HCT116 (cell line): ENCODE measurements at regions not wholly inside any gene's neighbourhood (a gene's known extent, or its start where the extent isn't known, plus 50 kb on each side); places are given as distances from the start of the nearest gene placed in this dataset.

Source experiments
- ATAC-seq: fragments of 200-7000 bp; cut with Tn5 transposase; 2 replicates; pipeline ENCODE4 v1.9.1; 2020; ENCODE audit warnings: mild to moderate bottlenecking, moderate library complexity
- BruUV-seq: library from RNA; stranded (reverse); fragments of 400-500 nt; replicated peaks from 2 replicates; lab custom pipeline; 2021; lab: Mats Ljungman, UMichigan
- CTCF ChIA-PET: fragments of 300-600 bp; sonication (Branson Sonifier 250); formaldehyde crosslinking; loops from one replicate; lab custom pipeline; 2021; ENCODE audit warnings: antibody characterized with exemption; lab: Charles Lee
- POLR2A ChIA-PET: fragments of 300-600, 350-600 bp; sonication (Branson Sonifier 250); formaldehyde crosslinking; loops from one replicate; lab custom pipeline; 2021; ENCODE audit warnings: antibody characterized with exemption; lab: Charles Lee
- RAD21 ChIA-PET, 2 experiments: fragments of 300-600 bp; sonication (Branson Sonifier 250); formaldehyde crosslinking; loops; one replicate each; lab custom pipeline; 2023; ENCODE audit warnings: low total read pairs in 2 of 2; ENCODE audit not compliant: uncharacterized antibody in 2 of 2, unreplicated experiment in 2 of 2, low non-redundant PET in 1 of 2; lab: Charles Lee
- DNase-seq: peaks from one replicate; pipeline ENCODE4 v3.0.0-alpha.2; 2010; ENCODE audit warnings: low read depth, low spot score
- H2AFZ ChIP-seq: fragments of 200-600 bp; shearing (Covaris generic), sonication (generic); 2 replicates; pipeline ENCODE4 v1.6.1; 2017; ENCODE audit warnings: low read depth, mixed run types, mixed read lengths, antibody characterized with exemption, low read length; ENCODE audit not compliant: poor library complexity, severe bottlenecking
- H3K27ac ChIP-seq: 2 replicates; pipeline ENCODE4 v1.5.1; 2012; ENCODE audit warnings: low read depth, low read length
- H3K27me3 ChIP-seq: fragments of 200-600 bp; sonication (generic); 2 replicates; pipeline ENCODE4 v1.6.1; 2016; ENCODE audit warnings: mixed run types, low read length, mixed read lengths; ENCODE audit not compliant: insufficient read depth
- H3K36me3 ChIP-seq, 2 experiments: fragments of 200-500 bp in 1 of 2; fragments of 200-600 bp in 1 of 2; sonication (Bioruptor generic) in 1 of 2; sonication (generic) in 1 of 2; 2 replicates each; pipeline versions ENCODE4 v1.5.1 to v1.6.1; 2014 to 2016; ENCODE audit warnings: low read length in 2 of 2, inconsistent platforms in 1 of 2, mixed read lengths in 1 of 2, mixed run types in 1 of 2; ENCODE audit not compliant: insufficient read depth in 2 of 2, control insufficient read depth in 1 of 2
- H3K4me1 ChIP-seq, 2 experiments: fragments of 200-600 bp in 1 of 2; sonication (generic) in 1 of 2; 2 replicates each; pipeline versions ENCODE4 v1.5.1 to v1.6.1; 2012 to 2017; ENCODE audit warnings: low read length in 2 of 2, inconsistent platforms in 1 of 2, mild to moderate bottlenecking in 1 of 2, mixed read lengths in 1 of 2, mixed run types in 1 of 2, moderate library complexity in 1 of 2; ENCODE audit not compliant: insufficient read depth in 2 of 2, control insufficient read depth in 1 of 2
- H3K4me2 ChIP-seq: fragments of 200-600 bp; sonication (generic); 2 replicates; pipeline ENCODE4 v1.6.1; 2017; ENCODE audit warnings: mixed run types, low read length, mixed read lengths
- H3K4me3 ChIP-seq, 2 experiments: fragments of 200-600 bp in 1 of 2; sonication (generic) in 1 of 2; replicated peaks in 1 of 2; 2 replicates each; pipeline ENCODE4 v1.5.1; 2011 to 2016; ENCODE audit warnings: low read length in 2 of 2, control low read depth in 1 of 2, low read depth in 1 of 2, mild to moderate bottlenecking in 1 of 2, mixed read lengths in 1 of 2, mixed run types in 1 of 2
- H3K79me2 ChIP-seq: fragments of 200-600 bp; sonication (generic); 2 replicates; pipeline ENCODE4 v1.6.1; 2017; ENCODE audit warnings: mild to moderate bottlenecking, mixed run types, low read length, moderate library complexity, mixed read lengths; ENCODE audit not compliant: insufficient read depth
- H3K9ac ChIP-seq: fragments of 200-600 bp; sonication (generic); 2 replicates; pipeline ENCODE4 v1.6.1; 2016; ENCODE audit warnings: low read length, mixed read lengths
- H3K9me2 ChIP-seq: fragments of 200-600 bp; sonication (generic), shearing (Covaris generic); 2 replicates; pipeline ENCODE4 v1.6.1; 2017; ENCODE audit warnings: mixed run types, mild to moderate bottlenecking, moderate library complexity; ENCODE audit not compliant: insufficient read depth
- H3K9me3 ChIP-seq, 2 experiments: fragments of 200-500 bp in 1 of 2; fragments of 200-600 bp in 1 of 2; sonication (Bioruptor generic) in 1 of 2; sonication (generic) in 1 of 2; 2 replicates each; pipeline ENCODE4 v1.6.1; 2014 to 2017; ENCODE audit warnings: low read length in 2 of 2, mixed read lengths in 2 of 2, inconsistent platforms in 1 of 2, low read depth in 1 of 2, mild to moderate bottlenecking in 1 of 2, mixed run types in 1 of 2, moderate library complexity in 1 of 2; ENCODE audit not compliant: control insufficient read depth in 1 of 2, insufficient read depth in 1 of 2
- H4K20me1 ChIP-seq: fragments of 200-600 bp; sonication (generic), shearing (Covaris generic); 2 replicates; pipeline ENCODE4 v1.6.1; 2017; ENCODE audit warnings: mixed run types, mild to moderate bottlenecking, moderate library complexity; ENCODE audit not compliant: insufficient read depth
- CEBPB ChIP-seq: IDR thresholded peaks from 2 replicates; pipeline ENCODE4 v1.6.1; 2012; ENCODE audit warnings: low read depth
- POLR2AphosphoS5 ChIP-seq: IDR thresholded peaks from 2 replicates; pipeline ENCODE4 v1.6.1; 2011; ENCODE audit warnings: mild to moderate bottlenecking, low read depth, low read length, moderate library complexity
- intact Hi-C: fragments of 100-400 bp; cut with micrococcal nuclease; formaldehyde crosslinking; loops from 2 replicates; pipeline ENCODE4 v1.10.0; 2022
- TF ChIP-seq, protein P1 (sequence below): IDR thresholded peaks from 2 replicates; pipeline ENCODE4 v1.6.1; 2011; ENCODE audit warnings: mild to moderate bottlenecking, low read length, moderate library complexity; ENCODE audit not compliant: insufficient replicate concordance; ENCODE audit errors: extremely low read depth
- TF ChIP-seq, protein P2 (sequence below): IDR thresholded peaks from 2 replicates; pipeline ENCODE4 v1.6.1; 2012; ENCODE audit warnings: low read depth

DNA sequence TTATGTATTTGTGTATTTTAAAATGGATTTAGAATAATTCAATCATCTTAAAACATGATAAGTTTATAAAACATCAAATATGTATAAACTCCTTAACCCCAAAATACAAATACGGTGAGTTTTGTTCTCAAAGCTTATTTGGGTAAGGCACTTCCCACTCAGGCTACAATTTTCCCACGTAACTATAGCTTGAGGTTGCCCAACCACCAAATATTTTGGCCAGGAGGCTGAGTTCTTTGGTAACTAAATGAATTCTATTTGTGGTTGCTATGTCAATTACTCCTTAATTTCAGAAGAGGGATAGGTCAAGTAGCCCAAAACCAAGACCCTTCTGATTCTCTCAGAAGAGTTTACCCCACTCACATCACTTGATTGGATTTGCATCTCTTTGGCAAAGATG is 70.4 kb downstream of the MYL12B start (continued):
- TF ChIP-seq, protein P1, sequence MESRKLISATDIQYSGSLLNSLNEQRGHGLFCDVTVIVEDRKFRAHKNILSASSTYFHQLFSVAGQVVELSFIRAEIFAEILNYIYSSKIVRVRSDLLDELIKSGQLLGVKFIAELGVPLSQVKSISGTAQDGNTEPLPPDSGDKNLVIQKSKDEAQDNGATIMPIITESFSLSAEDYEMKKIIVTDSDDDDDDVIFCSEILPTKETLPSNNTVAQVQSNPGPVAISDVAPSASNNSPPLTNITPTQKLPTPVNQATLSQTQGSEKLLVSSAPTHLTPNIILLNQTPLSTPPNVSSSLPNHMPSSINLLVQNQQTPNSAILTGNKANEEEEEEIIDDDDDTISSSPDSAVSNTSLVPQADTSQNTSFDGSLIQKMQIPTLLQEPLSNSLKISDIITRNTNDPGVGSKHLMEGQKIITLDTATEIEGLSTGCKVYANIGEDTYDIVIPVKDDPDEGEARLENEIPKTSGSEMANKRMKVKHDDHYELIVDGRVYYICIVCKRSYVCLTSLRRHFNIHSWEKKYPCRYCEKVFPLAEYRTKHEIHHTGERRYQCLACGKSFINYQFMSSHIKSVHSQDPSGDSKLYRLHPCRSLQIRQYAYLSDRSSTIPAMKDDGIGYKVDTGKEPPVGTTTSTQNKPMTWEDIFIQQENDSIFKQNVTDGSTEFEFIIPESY: no peak

DNA sequence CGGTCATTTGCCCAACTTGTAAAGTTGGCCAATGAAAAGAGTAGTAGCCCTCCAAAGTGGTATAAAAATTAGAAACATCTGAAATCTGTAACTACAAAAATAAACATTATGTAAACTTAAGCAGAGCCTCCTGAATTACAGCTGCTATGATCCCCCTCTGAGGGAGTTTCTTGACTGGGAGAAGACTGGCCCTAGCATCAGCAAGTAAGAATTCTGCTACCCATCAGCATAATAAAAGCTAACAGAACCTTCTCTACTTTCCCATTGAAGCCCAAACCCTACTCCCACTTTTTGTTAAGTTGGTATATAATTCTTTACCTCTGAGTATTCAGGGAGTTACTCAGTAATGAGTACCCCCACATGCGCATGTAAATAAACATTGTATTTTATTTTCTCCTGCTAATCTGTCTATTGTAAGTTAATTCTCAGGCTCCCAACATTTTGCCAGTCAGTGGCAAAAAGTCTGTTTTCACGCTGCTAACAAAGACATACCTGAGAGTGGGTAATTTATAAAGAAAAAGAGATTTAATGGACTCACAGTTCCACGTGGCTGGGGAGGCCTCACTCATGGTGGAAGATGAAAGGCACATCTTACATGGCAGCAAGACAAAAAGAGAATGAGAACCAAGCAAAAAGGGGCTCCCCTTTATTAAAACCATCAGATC is 71.3 kb downstream of the MYL12B start:
- Histone ChIP-seq H3K4me2 (no peak overlapping the region), H3K4me3 (no peak overlapping the region), H3K9me3 (no peaks in the 10 kb centered on the region), H3K4me1 (peaks cover 9 to 26% of the 10 kb centered on the region in 2 experiments; a peak in 3 of 4 replicates), H3K9me2 (no peaks in the 10 kb centered on the region), H3K27me3 (no peaks in the 10 kb centered on the region), H3K79me2 (no peaks in the 10 kb centered on the region), H4K20me1 (no peaks in the 10 kb centered on the region), H2AFZ (peak overlapping the region; percentile 50)
- no peak for ATAC-seq
- DNase-seq: no peak
- POLR2A ChIA-PET: no interaction called here
- intact Hi-C loops: no loop called here
- RAD21 ChIA-PET: no interaction called here
- BruUV-seq: no TSS peak
- CTCF ChIA-PET: interaction anchor here (1.2 kb wide), 1 partner anchor 11 kb away, joined by 4 read pairs; no protein-coding TSS in a partner anchor
- TF ChIP-seq POLR2AphosphoS5: no peak
- no peak for TF ChIP-seq CEBPB
- TF ChIP-seq, protein P1: no peak
- TF ChIP-seq, protein P2, sequence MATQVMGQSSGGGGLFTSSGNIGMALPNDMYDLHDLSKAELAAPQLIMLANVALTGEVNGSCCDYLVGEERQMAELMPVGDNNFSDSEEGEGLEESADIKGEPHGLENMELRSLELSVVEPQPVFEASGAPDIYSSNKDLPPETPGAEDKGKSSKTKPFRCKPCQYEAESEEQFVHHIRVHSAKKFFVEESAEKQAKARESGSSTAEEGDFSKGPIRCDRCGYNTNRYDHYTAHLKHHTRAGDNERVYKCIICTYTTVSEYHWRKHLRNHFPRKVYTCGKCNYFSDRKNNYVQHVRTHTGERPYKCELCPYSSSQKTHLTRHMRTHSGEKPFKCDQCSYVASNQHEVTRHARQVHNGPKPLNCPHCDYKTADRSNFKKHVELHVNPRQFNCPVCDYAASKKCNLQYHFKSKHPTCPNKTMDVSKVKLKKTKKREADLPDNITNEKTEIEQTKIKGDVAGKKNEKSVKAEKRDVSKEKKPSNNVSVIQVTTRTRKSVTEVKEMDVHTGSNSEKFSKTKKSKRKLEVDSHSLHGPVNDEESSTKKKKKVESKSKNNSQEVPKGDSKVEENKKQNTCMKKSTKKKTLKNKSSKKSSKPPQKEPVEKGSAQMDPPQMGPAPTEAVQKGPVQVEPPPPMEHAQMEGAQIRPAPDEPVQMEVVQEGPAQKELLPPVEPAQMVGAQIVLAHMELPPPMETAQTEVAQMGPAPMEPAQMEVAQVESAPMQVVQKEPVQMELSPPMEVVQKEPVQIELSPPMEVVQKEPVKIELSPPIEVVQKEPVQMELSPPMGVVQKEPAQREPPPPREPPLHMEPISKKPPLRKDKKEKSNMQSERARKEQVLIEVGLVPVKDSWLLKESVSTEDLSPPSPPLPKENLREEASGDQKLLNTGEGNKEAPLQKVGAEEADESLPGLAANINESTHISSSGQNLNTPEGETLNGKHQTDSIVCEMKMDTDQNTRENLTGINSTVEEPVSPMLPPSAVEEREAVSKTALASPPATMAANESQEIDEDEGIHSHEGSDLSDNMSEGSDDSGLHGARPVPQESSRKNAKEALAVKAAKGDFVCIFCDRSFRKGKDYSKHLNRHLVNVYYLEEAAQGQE: no peak
- TF ChIP-seq, all 23 proteins: peak for 0
- Histone ChIP-seq H3K36me3 (no peaks in the 10 kb centered on the region), H3K27ac (no peak overlapping the region), H3K9ac (no peak overlapping the region)
